ENCODE measurements at regions not wholly inside any gene's neighbourhood (a gene's known extent, or its start where the extent isn't known, plus 50 kb on each side); places are given as distances from the start of the nearest gene placed in this dataset.

DNA sequence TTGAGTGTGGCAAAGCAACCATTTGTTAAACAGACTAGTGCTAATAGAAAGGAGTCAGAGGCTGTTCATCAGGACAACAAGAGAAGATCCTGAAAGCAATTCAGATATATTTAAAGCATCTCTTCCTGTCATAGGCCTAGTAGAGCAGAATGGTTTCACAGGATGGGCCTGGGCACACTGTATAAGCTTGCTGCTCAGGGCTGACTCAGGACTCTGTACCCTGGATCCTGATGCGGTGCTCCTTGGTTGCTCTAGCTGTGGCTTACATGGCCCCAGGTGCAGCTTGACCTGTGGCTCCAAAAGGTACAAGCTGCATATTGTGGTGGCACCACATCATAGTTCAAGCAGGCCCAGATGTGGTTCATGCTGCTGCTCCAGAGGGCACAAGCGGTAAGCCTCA is 313.4 kb downstream of the ETNK1 start:
- FAIRE-seq (no peak), DNase-seq (ENCODE audit: insufficient read length, low spot score) (no peak)
- TF ChIP-seq, protein P1, sequence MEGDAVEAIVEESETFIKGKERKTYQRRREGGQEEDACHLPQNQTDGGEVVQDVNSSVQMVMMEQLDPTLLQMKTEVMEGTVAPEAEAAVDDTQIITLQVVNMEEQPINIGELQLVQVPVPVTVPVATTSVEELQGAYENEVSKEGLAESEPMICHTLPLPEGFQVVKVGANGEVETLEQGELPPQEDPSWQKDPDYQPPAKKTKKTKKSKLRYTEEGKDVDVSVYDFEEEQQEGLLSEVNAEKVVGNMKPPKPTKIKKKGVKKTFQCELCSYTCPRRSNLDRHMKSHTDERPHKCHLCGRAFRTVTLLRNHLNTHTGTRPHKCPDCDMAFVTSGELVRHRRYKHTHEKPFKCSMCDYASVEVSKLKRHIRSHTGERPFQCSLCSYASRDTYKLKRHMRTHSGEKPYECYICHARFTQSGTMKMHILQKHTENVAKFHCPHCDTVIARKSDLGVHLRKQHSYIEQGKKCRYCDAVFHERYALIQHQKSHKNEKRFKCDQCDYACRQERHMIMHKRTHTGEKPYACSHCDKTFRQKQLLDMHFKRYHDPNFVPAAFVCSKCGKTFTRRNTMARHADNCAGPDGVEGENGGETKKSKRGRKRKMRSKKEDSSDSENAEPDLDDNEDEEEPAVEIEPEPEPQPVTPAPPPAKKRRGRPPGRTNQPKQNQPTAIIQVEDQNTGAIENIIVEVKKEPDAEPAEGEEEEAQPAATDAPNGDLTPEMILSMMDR (IDR thresholded peaks at IDR 0.05; ENCODE audit: insufficient read depth, missing control alignments) = no peak

DNA sequence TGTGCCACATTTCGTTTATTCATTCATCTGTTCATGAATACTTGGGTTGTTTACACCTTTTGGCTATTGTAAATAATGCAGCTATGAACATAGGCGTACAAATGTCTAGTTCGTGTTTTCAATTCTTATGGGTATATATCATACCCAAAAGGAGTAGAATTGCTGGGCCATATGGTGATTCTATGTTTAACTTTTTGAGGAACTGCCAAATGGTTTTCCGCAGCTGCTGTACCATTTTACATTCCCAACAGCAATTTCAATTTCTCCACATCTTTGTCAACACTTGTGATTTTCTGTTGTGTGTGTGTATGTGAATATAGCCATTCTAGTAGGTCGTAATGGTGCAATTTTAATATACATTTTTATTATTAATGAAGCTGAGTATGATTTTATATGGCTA is 326.2 kb downstream of the ETNK1 start:
- no peak for FAIRE-seq
- TF ChIP-seq, protein P1 (IDR thresholded peaks at IDR 0.05; ENCODE audit: insufficient read depth, missing control alignments) = no peak
- no peak for DNase-seq (ENCODE audit: insufficient read length, low spot score)

DNA sequence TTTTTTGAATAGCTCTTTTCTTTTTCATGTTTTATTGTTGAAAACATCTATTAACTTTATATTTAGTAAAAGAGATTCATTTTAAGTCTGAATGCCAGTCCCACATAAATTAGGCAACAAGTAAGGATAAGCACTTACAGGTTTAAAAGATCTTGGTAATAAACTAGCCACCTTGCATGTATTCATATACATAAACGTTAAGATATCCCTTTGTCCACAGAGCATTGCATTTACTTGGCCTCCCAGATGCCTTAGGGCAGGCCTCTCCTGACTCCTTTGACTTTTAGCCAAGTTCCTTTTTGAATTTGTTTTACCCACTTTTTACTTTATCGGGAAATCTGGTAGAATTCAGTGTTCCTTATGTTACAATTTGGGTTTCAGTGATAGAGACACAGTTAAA is 331.7 kb downstream of the ETNK1 start:
- DNase-seq (ENCODE audit: insufficient read length, low spot score) (no peak), FAIRE-seq (no peak)
- TF ChIP-seq, protein P1 (IDR thresholded peaks at IDR 0.05; ENCODE audit: insufficient read depth, missing control alignments) = no peak

DNA sequence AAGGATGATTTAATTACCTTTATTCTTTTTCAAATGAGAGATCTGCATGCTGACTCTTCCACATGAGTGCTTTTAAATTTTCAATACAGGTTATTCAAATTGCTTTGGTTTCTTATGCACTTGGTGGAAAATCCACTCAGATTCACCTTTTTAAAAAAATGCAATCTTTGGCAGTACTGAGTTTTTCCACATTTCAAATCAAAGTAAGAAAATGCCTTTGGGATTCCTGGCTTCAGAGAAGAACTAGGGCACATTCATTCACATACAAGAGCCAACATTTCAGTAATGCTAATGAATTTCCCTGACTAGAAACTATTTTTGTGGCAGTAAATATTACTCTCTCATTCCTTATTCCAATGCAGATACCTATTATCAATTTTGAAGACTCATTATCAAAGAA is 342.2 kb downstream of the ETNK1 start:
- TF ChIP-seq, protein P1 (IDR thresholded peaks at IDR 0.05; ENCODE audit: insufficient read depth, missing control alignments) = no peak
- DNase-seq (ENCODE audit: insufficient read length, low spot score) (no peak), FAIRE-seq (no peak)

DNA sequence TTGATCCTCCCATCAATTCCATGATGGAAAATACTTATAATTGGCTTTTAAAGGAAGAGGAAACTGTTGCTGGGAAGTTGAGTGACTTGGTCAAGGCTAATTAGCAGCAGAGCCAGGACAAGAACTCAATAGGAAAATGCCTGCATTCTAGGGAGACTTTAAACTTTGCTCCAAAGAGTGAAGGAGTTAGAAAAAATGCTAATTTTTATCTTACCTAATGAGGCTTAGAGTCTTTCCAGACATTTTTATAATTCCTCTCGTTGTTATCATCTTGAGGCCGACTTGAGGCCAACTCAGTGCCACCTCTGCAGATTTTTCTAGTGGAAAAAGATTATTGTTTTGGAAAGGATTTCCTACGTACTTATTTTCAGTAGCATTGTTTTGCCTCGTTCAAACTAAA is 344.6 kb downstream of the ETNK1 start:
- no peak for DNase-seq (ENCODE audit: insufficient read length, low spot score)
- FAIRE-seq = no peak
- TF ChIP-seq, protein P1 (IDR thresholded peaks at IDR 0.05; ENCODE audit: insufficient read depth, missing control alignments) = no peak

DNA sequence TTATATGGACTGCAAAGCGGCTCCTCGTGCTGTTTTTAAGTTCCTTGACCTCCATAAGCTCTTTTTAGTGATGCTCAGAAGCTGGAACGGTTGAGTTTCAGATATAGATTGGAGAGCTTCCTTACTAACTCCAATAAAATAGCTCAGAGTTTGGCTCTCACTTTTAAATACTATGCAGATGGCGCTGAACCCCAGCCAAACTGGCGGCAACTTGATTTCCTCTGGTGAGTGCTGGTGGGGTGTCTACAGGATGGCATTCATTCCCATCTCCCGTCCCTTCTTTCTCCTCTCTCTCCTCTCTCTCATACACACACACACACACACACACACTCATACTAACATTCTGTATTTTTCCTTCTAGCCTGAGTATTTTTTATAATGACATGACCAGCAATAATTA is 346.3 kb downstream of the ETNK1 start:
- DNase-seq (ENCODE audit: insufficient read length, low spot score) (no peak), FAIRE-seq (no peak)
- TF ChIP-seq, protein P1 (IDR thresholded peaks at IDR 0.05; ENCODE audit: insufficient read depth, missing control alignments) = no peak

DNA sequence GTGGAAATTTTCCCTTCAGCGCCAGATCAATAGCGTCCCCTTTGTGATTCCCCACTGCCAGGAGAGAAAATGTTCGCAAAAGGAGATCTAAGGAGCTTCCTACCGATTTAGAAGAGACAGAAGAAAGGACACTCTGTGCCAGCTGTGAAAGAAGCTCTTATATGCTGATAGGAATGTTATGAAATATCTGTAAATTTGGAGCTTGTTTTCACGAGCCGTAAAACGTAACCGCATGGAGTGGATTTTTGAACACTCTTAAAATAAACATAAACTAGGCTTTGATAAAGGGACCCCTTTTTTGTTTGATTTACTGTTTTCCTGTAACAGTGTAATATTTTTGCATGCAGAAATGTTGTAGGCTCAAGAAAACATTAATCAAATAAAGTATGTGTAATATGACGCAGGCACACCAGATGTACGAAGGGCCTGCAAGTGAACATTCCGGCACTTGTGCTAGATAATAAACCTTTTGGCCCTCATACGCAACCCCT is 346.8 kb downstream of the ETNK1 start:
- TF ChIP-seq, protein P1 (IDR thresholded peaks at IDR 0.05; ENCODE audit: insufficient read depth, missing control alignments) = no peak
- DNase-seq (ENCODE audit: insufficient read length, low spot score) = no peak
- FAIRE-seq = no peak
